Sciatic nerve (tissue), 2 donors: ENCODE measurements at regions not wholly inside any gene's neighbourhood (a gene's known extent, or its start where the extent isn't known, plus 50 kb on each side); places are given as distances from the start of the nearest gene placed in this dataset.

ENCODE experiments used
- ATAC-seq: fragments of 200-7000 bp; cut with Tn5 transposase; one replicate; pipeline ENCODE4 v1.9.1; 2020; ENCODE audit warnings: mild to moderate bottlenecking, moderate library complexity
- DNase-seq: peaks from one replicate; pipeline ENCODE4 v3.0.0-alpha.2; 2020; ENCODE audit warnings: low spot score
- intact Hi-C: fragments of 100-400 bp; cut with DNase I; formaldehyde crosslinking; loops from one replicate; pipeline ENCODE4 v1.14.2; 2022
- donor health status: DM: no; HTN: no; CAD: no.
- donor health status: DM: no; HTN: no; CAD: no.

- intact Hi-C loops: no loop called here
- ATAC-seq: no peak
These were observed 153.9 kb upstream of the LGALSL start for GRCh38 chr2:64300066-64300465.

DNA sequence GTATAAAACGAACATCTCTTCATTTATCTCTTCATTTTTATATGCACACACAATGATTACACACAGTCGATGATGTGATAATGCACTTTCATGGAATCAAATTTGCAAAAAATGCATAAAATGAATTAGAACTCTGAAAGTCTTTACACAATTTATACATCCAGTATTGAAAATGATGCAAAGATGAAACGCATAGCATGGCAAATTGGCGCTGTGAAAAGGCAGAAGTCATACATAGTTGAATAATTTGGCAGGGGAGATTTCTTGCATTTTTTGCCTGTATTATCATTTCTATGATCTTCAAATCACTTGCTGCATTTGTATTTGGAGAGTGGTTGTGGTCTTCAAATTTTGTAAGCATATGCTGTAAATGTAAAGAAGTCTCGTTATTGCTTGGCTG, 150.7 kb upstream of the LGALSL start:
- ATAC-seq (no peak), DNase-seq (no peak)
- intact Hi-C loops: no loop called here

More at GRCh38 chr2:64300066-64300465, 153.9 kb upstream of the LGALSL start:
- no peak for DNase-seq

GRCh38 chr2:64307421-64307820, 146.5 kb upstream of the LGALSL start:
- ATAC-seq (no peak), DNase-seq (no peak)
- intact Hi-C loops: no loop called here

GRCh38 chr2:64311191-64311910, 142.6 kb upstream of the LGALSL start:
- intact Hi-C loops: no loop called here
- peak; percentile 23 for ATAC-seq

GRCh38 chr2:64311948-64312621, 141.9 kb upstream of the LGALSL start:
- ATAC-seq (peak; percentile 96), DNase-seq (peak; percentile 89)
- intact Hi-C loops: no loop called here

More at GRCh38 chr2:64311191-64311910, 142.6 kb upstream of the LGALSL start:
- no peak for DNase-seq

DNA sequence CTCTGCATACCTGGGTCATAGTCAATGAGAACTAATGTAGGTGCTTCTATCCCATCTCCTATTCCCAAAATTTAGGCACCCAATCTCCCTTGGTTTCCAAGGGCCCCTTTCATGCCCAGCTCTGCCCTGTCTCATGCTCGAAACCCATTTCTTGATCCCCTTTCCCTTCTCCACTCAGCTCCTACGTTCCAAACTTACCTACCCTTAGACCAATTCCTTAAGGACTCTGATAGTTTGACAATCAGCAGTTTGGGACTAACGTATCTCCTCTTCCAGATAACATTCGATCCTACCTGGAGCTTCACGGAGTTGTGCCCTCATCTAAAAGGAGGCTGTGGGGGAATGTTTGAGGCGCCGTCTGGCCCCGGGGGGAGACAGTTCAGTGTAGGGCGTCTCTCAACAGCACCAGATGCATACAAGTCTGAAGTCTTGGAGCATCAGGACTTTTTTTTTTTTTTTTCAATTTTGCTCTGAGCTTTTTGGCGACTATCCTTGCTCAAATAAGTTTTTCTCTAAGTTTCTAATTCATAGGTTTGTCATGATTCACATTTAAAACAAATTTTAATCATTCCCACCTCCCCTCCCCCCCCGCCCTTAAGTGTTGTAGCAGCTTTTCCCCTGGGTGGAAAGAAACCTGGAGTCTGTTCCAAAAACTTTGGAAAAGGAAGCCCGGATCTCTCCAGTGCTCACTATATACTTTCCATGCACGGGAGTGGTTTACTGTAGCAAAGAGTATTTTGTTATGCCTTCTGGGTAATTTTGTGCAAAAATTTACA, 141.2 kb upstream of the LGALSL start:
- no peak for DNase-seq
- intact Hi-C loops: no loop called here
- peak; percentile 7 for ATAC-seq

DNA sequence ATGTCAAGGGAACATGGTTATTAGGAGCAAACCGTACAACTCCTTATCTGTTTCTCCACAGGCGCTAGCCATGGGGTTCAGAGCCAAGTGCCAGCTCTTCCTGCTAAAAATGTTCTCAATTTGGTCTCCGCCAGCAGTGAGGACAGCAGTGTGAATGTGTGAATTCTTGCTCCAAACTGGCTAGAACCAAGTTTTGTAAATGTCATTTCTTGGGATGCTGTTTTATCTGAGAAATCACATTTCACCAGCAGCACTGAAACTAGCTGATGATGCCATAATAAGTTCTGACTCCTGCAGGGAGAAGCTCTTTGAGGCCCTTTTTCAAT, 140.6 kb upstream of the LGALSL start:
- intact Hi-C loops: no loop called here
- DNase-seq: no peak
- ATAC-seq: peak; percentile 18

DNA sequence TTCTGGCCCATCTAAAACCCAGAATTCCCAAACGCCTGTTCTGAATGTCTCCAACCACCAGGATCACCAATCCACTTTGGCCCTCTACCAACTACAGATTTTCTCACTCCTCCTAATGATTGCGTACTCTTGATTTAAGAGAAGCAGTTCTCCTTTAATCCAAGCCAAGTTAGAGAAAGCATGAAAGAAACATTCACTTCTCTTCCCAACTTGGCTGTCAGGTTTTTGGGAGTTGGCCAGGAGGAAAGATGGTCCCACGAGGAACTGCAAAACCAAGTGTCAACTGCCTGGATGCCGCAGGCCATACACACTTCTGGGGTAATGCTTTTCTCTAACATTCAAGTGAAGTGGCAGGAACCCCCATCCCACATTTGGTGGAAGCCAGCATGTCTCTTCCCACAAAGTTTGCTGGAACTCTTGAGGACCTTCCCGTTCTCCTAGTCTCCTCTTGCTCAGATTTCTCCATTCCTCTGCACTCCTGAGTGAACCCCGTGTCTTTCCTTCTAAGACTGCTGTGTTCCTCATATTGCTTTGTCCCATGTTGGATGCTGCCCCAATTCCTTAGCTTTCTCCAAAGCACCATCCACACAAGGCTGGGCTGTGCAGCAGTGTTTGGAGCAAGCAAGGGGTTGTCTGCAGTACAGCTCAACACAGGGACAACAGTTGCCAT, 138.5 kb upstream of the LGALSL start:
- no peak for ATAC-seq
- intact Hi-C loops: no loop called here
- no peak for DNase-seq

GRCh38 chr2:64317707-64318475, 136.1 kb upstream of the LGALSL start:
- ATAC-seq (no peak), DNase-seq (no peak)
- intact Hi-C loops: no loop called here

- ATAC-seq: no peak
- intact Hi-C loops: no loop called here
- no peak for DNase-seq
These were observed 135.6 kb upstream of the LGALSL start for GRCh38 chr2:64318476-64318748.

DNA sequence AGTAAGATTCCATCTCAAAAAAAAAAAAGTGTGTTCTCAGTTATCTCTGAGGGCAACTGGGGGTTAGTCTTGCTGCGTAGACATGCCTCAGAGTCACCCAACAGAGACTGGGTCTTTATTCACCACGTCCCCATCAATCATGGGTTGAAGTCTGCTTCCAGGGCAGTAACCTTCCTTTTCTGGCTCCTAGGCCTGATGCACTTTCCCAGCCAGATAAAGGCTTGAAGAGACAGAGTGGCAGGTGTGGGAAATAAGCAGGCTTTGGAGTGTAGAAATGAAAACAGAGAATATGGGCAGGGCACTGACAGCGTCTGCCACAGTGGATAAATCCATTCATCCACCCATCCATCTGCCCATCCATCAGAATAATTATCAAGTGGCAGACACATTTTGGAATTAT, 134.1 kb upstream of the LGALSL start:
- ATAC-seq (no peak), DNase-seq (no peak)
- intact Hi-C loops: no loop called here

GRCh38 chr2:64322433-64322832, 131.5 kb upstream of the LGALSL start:
- ATAC-seq (no peak), DNase-seq (no peak)
- intact Hi-C loops: no loop called here

- intact Hi-C loops: no loop called here
- DNase-seq: no peak
- ATAC-seq: no peak
These were observed 130.8 kb upstream of the LGALSL start for GRCh38 chr2:64323197-64323596.

DNA sequence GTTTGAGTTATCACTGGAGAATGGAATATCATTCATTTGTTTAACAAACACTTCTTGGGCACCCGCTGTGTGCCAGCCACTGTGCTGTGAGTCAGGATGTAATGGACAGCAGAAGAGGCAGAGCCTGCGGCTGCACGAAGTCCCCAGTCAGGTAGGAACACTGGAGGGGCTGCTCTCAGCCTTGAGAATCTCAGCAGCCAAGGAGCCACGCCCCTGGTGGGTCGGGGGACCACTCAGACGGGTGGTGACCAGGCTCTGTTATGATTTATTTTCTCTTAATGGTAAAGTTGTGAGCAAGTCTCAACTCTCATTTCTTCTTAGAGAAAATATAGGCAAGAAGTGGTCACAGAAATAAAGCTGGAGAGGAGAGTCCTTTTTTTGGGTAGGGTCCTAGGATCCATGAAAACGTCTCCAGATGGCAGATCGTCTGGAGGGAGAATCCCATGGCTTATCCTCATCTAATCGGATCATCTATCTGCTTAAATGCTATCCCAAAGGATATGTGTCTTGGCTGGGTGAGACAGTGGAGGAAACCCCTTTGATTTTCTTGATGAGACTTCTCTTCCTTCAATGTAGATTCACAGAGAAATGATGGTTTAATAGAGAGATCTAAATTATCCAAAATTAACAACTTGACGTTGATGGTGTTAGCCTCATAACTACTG, 129.1 kb upstream of the LGALSL start:
- DNase-seq: no peak
- ATAC-seq: no peak
- intact Hi-C loops: loop anchor here (5.0 kb wide), 1 partner anchor 273 kb away; no protein-coding TSS in a partner anchor

DNA sequence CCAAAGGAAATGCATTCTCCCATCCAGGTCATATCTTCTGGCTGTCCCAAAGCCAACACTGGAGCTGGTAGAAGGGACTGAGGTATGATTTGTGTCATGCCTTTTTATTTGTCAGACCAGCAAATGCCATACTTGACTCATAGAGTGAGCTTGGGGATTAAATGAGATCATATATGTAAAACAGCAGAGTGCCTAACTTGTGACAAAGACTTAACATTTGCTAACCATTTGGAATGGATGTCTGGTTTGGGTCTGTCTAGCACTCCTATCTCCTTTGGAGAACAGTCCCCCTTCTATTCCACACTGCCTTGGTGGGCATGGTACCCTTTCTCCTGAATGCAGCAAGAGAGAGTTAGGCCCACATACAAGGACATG, 128.5 kb upstream of the LGALSL start:
- DNase-seq (no peak), ATAC-seq (no peak)
- intact Hi-C loops: loop anchor here (5.0 kb wide), 1 partner anchor 273 kb away; no protein-coding TSS in a partner anchor

DNA sequence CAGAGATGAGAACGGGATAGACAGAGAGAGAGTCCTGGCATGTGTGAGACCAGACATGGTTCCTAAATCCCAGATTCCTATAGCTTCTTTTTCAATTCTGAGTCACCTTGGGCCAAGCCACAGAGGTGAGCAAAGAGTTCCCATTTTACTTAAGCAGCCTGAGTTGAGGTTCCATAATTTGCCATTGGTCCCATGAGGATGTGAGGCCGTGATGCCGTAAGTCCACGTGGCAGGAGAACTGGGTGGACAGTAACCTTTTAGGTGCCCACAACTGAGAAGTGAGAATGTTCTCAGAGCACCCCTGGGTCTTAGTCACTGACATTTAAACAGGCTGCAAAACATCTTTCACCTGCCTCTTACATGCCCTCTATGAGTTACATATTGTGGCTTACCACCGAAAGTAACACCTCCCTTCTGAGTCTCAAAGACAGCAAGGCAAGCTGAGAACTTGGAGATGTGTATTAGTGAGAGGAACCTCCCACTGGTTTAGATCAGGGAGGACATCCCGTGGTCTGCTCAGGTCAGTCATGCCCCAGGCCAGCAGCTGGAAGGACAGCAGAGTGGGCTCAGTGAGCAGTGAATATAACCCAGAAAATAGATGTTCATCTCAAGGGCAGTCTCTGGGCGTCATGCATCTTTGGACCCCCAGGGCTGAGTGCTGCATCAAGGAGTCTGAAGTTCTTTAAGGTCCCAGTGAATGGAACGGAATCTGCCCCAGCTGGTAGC, 127.9 kb upstream of the LGALSL start:
- DNase-seq: no peak
- intact Hi-C loops: loop anchor here (5.0 kb wide), 1 partner anchor 274 kb away; no protein-coding TSS in a partner anchor
- ATAC-seq: no peak

GRCh38 chr2:64326578-64327050, 127.3 kb upstream of the LGALSL start:
- ATAC-seq (no peak), DNase-seq (no peak)
- intact Hi-C loops: loop anchor here (5.0 kb wide), 1 partner anchor 274 kb away; no protein-coding TSS in a partner anchor

GRCh38 chr2:64327129-64327509, 126.8 kb upstream of the LGALSL start:
- intact Hi-C loops: loop anchor here (5.0 kb wide), 1 partner anchor 275 kb away; no protein-coding TSS in a partner anchor
- no peak for ATAC-seq
- no peak for DNase-seq
